ENCODE measurements at regions not wholly inside any gene's neighbourhood (a gene's known extent, or its start where the extent isn't known, plus 50 kb on each side); places are given as distances from the start of the nearest gene placed in this dataset.

- Histone ChIP-seq H3K4me1 (ENCODE audit: insufficient read depth, insufficient read length) (no peaks in the 10 kb centered on the region), H3K27me3 (ENCODE audit: insufficient read depth, insufficient read length) (no peaks in the 10 kb centered on the region), H3K9ac (ENCODE audit: insufficient read length, low read depth) (no peak overlapping the region), H3K4me3 (ENCODE audit: insufficient read length, low read depth) (no peak overlapping the region), H3K9me3 (ENCODE audit: insufficient read depth, low read length) (no peaks in the 10 kb centered on the region), H3K36me3 (ENCODE audit: insufficient read depth, insufficient read length, low read length) (no peaks in the 10 kb centered on the region)
- no peak for DNase-seq (ENCODE audit: low read depth, low spot score)
- TF ChIP-seq SUZ12 (IDR thresholded peaks at IDR 0.05; ENCODE audit: extremely low read depth, insufficient read depth, insufficient read length): no peak
Observed at GRCh38 chr2:21262426-21262940, 138.7 kb downstream of the TDRD15 start.

DNA sequence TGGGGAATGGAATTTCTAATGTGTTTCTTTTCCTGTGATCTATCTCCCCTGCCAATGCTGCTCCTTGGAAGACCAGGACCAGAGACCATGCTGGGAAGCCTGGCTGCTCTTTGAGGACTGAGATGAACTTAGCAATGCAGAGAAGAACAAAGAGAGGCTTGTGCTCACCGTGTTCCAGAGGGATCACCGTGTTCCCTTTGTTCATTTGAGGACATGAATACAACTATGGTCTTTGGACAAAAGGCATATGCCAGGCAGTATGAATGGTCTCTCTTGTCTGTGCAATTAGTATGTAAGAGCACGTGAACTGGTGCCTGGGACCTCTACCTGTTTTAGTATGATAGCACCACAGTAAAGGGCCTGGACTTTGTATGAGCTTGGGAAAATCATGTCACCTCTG, 139.9 kb downstream of the TDRD15 start:
- no peak for DNase-seq (ENCODE audit: low read depth, low spot score)
- no peaks in the 10 kb centered on the region for H3K36me3 ChIP-seq (ENCODE audit: insufficient read depth, insufficient read length, low read length)
- no peaks in the 10 kb centered on the region for H3K9me3 ChIP-seq (ENCODE audit: insufficient read depth, low read length)
- H3K4me1 ChIP-seq (ENCODE audit: insufficient read depth, insufficient read length): no peaks in the 10 kb centered on the region
- H3K4me3 ChIP-seq (ENCODE audit: insufficient read length, low read depth): no peak overlapping the region
- no peaks in the 10 kb centered on the region for H3K27me3 ChIP-seq (ENCODE audit: insufficient read depth, insufficient read length)
- no peak overlapping the region for H3K9ac ChIP-seq (ENCODE audit: insufficient read length, low read depth)
- TF ChIP-seq YY1 (IDR thresholded peaks at IDR 0.05; ENCODE audit: insufficient read depth, insufficient read length) (no peak), ZNF274 (IDR thresholded peaks at IDR 0.05; ENCODE audit: low read depth, low read length) (no peak), SUZ12 (IDR thresholded peaks at IDR 0.05; ENCODE audit: extremely low read depth, insufficient read depth, insufficient read length) (no peak)

DNA sequence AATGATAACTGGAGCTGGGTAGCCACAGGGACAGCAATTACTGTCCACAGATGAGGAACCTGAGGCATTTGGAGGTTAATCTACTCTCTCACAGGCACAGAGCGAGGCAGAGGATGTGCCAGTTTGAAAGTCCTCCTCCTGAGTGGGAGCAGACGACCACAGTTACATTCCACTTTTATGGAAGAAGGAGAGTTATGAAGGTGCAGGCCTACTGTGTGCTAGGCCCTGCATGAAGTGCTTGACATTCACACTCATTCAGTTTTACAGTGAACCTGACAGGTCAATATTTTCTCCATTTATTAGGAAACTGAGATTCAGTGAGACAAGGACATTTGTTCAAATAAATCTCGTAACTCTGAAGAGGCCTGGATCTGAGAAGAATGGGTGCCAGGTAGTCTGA, 142.0 kb downstream of the TDRD15 start:
- Histone ChIP-seq H3K9ac (ENCODE audit: insufficient read length, low read depth) (no peak overlapping the region), H3K4me1 (ENCODE audit: insufficient read depth, insufficient read length) (no peaks in the 10 kb centered on the region), H3K36me3 (ENCODE audit: insufficient read depth, insufficient read length, low read length) (no peaks in the 10 kb centered on the region), H3K4me3 (ENCODE audit: insufficient read length, low read depth) (no peak overlapping the region), H3K9me3 (ENCODE audit: insufficient read depth, low read length) (no peaks in the 10 kb centered on the region), H3K27me3 (ENCODE audit: insufficient read depth, insufficient read length) (no peaks in the 10 kb centered on the region)
- TF ChIP-seq YY1 (IDR thresholded peaks at IDR 0.05; ENCODE audit: insufficient read depth, insufficient read length): no peak
- TF ChIP-seq SUZ12 (IDR thresholded peaks at IDR 0.05; ENCODE audit: extremely low read depth, insufficient read depth, insufficient read length): no peak
- TF ChIP-seq ZNF274 (IDR thresholded peaks at IDR 0.05; ENCODE audit: low read depth, low read length): no peak
- no peak for DNase-seq (ENCODE audit: low read depth, low spot score)

DNA sequence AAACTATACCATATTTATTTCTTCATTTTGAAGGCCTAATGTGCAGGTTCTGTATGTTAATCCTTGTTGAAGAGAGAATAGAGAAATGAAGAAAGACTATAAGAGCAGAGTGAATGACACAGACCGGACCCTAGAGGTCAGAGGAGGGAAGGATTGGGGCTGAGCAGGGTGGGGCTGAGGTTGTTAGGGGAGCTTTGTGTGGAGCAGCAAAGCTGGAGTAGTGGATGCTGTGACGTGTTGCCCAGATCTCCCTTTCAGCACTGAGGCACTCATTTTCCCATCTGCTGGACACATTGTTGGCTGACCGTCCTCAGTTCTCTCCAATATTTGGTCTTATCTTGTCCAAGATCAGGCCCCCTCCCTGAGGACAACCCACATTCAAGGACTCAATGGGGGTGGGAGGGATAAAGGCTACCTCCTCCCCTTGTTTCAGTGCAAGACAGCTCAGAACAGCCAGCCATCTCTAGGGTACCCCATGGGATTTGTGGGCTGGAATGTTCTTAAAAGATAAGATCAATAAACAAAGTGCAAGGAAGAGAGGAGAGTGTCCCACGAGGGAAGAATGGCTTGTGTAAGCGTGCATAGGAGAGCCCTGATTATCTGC, 143.6 kb downstream of the TDRD15 start:
- TF ChIP-seq ZNF274 (IDR thresholded peaks at IDR 0.05; ENCODE audit: low read depth, low read length): no peak
- no peak for TF ChIP-seq SUZ12 (IDR thresholded peaks at IDR 0.05; ENCODE audit: extremely low read depth, insufficient read depth, insufficient read length)
- H3K27me3 ChIP-seq (ENCODE audit: insufficient read depth, insufficient read length): no peaks in the 10 kb centered on the region
- H3K4me1 ChIP-seq (ENCODE audit: insufficient read depth, insufficient read length): no peaks in the 10 kb centered on the region
- H3K4me3 ChIP-seq (ENCODE audit: insufficient read length, low read depth): no peak overlapping the region
- no peaks in the 10 kb centered on the region for H3K36me3 ChIP-seq (ENCODE audit: insufficient read depth, insufficient read length, low read length)
- no peaks in the 10 kb centered on the region for H3K9me3 ChIP-seq (ENCODE audit: insufficient read depth, low read length)
- DNase-seq (ENCODE audit: low read depth, low spot score): no peak
- H3K9ac ChIP-seq (ENCODE audit: insufficient read length, low read depth): no peak overlapping the region

GRCh38 chr2:21268197-21268877, 144.6 kb downstream of the TDRD15 start:
- Histone ChIP-seq H3K4me3 (ENCODE audit: insufficient read length, low read depth) (no peak overlapping the region), H3K9me3 (ENCODE audit: insufficient read depth, low read length) (no peaks in the 10 kb centered on the region), H3K36me3 (ENCODE audit: insufficient read depth, insufficient read length, low read length) (no peaks in the 10 kb centered on the region), H3K4me1 (ENCODE audit: insufficient read depth, insufficient read length) (no peaks in the 10 kb centered on the region), H3K9ac (ENCODE audit: insufficient read length, low read depth) (no peak overlapping the region), H3K27me3 (ENCODE audit: insufficient read depth, insufficient read length) (no peaks in the 10 kb centered on the region)
- TF ChIP-seq ZNF274 (IDR thresholded peaks at IDR 0.05; ENCODE audit: low read depth, low read length) (no peak), SUZ12 (IDR thresholded peaks at IDR 0.05; ENCODE audit: extremely low read depth, insufficient read depth, insufficient read length) (no peak), YY1 (IDR thresholded peaks at IDR 0.05; ENCODE audit: insufficient read depth, insufficient read length) (no peak)
- DNase-seq (ENCODE audit: low read depth, low spot score): no peak

DNA sequence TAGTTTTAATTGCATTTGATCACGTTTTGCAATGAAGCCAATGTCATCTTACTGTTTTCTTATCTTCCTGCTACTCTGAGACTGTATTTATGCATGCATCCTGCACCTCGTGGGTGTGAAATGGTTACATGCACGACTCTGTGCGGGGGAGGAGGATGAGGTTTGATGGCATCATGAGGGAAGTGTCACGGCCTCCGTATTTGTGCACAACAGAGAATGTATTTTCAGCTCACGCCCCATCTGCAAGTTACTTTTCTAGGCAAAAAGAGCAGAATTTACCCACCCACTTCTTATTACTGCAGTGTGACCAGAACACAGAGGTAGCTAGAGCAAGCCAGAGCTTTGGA, 145.1 kb downstream of the TDRD15 start:
- H3K9me3 ChIP-seq (ENCODE audit: insufficient read depth, low read length): no peaks in the 10 kb centered on the region
- H3K4me1 ChIP-seq (ENCODE audit: insufficient read depth, insufficient read length): no peaks in the 10 kb centered on the region
- H3K27me3 ChIP-seq (ENCODE audit: insufficient read depth, insufficient read length): no peaks in the 10 kb centered on the region
- H3K9ac ChIP-seq (ENCODE audit: insufficient read length, low read depth): no peak overlapping the region
- no peak for TF ChIP-seq ZNF274 (IDR thresholded peaks at IDR 0.05; ENCODE audit: low read depth, low read length)
- TF ChIP-seq SUZ12 (IDR thresholded peaks at IDR 0.05; ENCODE audit: extremely low read depth, insufficient read depth, insufficient read length): no peak
- TF ChIP-seq YY1 (IDR thresholded peaks at IDR 0.05; ENCODE audit: insufficient read depth, insufficient read length): no peak
- no peak overlapping the region for H3K4me3 ChIP-seq (ENCODE audit: insufficient read length, low read depth)
- no peak for DNase-seq (ENCODE audit: low read depth, low spot score)
- no peaks in the 10 kb centered on the region for H3K36me3 ChIP-seq (ENCODE audit: insufficient read depth, insufficient read length, low read length)

- TF ChIP-seq ZNF274 (IDR thresholded peaks at IDR 0.05; ENCODE audit: low read depth, low read length) (no peak), SUZ12 (IDR thresholded peaks at IDR 0.05; ENCODE audit: extremely low read depth, insufficient read depth, insufficient read length) (no peak), YY1 (IDR thresholded peaks at IDR 0.05; ENCODE audit: insufficient read depth, insufficient read length) (no peak)
- DNase-seq (ENCODE audit: low read depth, low spot score): no peak
- Histone ChIP-seq H3K9ac (ENCODE audit: insufficient read length, low read depth) (no peak overlapping the region), H3K4me3 (ENCODE audit: insufficient read length, low read depth) (no peak overlapping the region), H3K4me1 (ENCODE audit: insufficient read depth, insufficient read length) (no peaks in the 10 kb centered on the region), H3K9me3 (ENCODE audit: insufficient read depth, low read length) (no peaks in the 10 kb centered on the region), H3K27me3 (ENCODE audit: insufficient read depth, insufficient read length) (no peaks in the 10 kb centered on the region), H3K36me3 (ENCODE audit: insufficient read depth, insufficient read length, low read length) (no peaks in the 10 kb centered on the region)
Observed at GRCh38 chr2:21269382-21269781, 145.6 kb downstream of the TDRD15 start.
